ENCODE measurements at regions not wholly inside any gene's neighbourhood (a gene's known extent, or its start where the extent isn't known, plus 50 kb on each side); places are given as distances from the start of the nearest gene placed in this dataset.
"Not testable (repeated sequence)": the region's sequence is repeated elsewhere in the genome, so short reads cannot be mapped to it uniquely, and the experiment has no call there.

DNA sequence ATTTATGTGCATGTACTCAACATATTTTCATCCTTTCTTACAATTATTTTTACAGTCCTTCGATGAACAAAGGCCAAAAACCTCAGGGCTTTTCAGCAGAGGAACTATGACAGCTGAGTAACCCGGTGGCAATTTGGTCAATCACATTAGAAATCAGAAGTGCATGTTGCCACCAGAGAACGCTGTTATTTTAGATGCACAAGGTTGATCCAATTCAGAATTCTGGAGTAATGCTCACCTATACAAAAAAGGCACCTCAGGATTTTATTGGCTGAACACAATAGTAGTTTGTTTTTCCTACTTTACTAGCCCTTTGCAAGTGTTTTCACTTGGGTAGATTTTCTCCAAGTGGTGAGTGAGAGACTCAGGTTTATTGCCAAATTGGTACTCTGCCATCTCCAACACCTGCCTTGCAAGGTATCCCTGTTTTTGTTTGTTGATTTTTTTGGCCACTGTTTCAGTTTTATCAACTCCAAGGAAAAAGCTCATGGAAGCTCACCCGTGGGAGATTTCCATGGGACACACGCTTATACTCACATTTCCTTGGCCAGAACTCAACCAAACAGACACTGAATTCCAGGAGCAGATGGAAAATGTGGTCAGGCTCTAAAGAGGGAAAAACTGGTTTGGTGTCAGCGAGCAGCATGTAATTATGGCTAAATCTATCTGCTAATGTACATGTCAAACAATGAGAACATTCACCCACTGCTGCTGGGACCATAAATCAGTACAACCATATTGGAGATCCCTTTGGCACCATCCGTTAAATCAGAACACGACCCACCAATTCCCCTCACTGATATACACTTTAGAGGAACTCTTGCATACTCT is 573.1 kb upstream of the AMELY start:
- not testable (repeated sequence) for TF ChIP-seq EZH2 (IDR thresholded peaks at IDR 0.05; ENCODE audit: borderline replicate concordance, insufficient read depth, low read depth, low read length, poor library complexity, severe bottlenecking)
- TF ChIP-seq, protein P1, sequence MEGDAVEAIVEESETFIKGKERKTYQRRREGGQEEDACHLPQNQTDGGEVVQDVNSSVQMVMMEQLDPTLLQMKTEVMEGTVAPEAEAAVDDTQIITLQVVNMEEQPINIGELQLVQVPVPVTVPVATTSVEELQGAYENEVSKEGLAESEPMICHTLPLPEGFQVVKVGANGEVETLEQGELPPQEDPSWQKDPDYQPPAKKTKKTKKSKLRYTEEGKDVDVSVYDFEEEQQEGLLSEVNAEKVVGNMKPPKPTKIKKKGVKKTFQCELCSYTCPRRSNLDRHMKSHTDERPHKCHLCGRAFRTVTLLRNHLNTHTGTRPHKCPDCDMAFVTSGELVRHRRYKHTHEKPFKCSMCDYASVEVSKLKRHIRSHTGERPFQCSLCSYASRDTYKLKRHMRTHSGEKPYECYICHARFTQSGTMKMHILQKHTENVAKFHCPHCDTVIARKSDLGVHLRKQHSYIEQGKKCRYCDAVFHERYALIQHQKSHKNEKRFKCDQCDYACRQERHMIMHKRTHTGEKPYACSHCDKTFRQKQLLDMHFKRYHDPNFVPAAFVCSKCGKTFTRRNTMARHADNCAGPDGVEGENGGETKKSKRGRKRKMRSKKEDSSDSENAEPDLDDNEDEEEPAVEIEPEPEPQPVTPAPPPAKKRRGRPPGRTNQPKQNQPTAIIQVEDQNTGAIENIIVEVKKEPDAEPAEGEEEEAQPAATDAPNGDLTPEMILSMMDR (IDR thresholded peaks at IDR 0.05), result not testable (repeated sequence)

All from B cell (primary cell).